Endometrial microvascular endothelial cells (primary cell): ENCODE measurements at regions not wholly inside any gene's neighbourhood (a gene's known extent, or its start where the extent isn't known, plus 50 kb on each side); places are given as distances from the start of the nearest gene placed in this dataset.
"Not testable (repeated sequence)": the region's sequence is repeated elsewhere in the genome, so short reads cannot be mapped to it uniquely, and the experiment has no call there.

Experiments
- in situ Hi-C: cut with HindIII; loops from 2 replicates; pipeline ENCODE4 v1.10.0; 2017; ENCODE audit warnings: low sequenced_read_pairs, low pct_unique_long_range_greater_than_20kb; ENCODE audit errors: inconsistent ontology term

GRCh38 chr7:46759711-46760480 lies 822.0 kb downstream of the TNS3 start:
- in situ Hi-C loops: no loop called here

- in situ Hi-C loops: no loop called here
Measured at GRCh38 chr7:46756996-46757395, 824.9 kb downstream of the TNS3 start.

GRCh38 chr7:46756256-46756655 lies 825.7 kb downstream of the TNS3 start:
- in situ Hi-C loops: no loop called here

GRCh38 chr7:46755120-46756034 lies 826.5 kb downstream of the TNS3 start:
- in situ Hi-C loops: no loop called here

GRCh38 chr7:46754140-46754720 lies 827.7 kb downstream of the TNS3 start:
- in situ Hi-C loops: no loop called here

- in situ Hi-C loops: no loop called here
Measured at GRCh38 chr7:46753662-46754061, 828.2 kb downstream of the TNS3 start.

GRCh38 chr7:46752881-46753366 lies 829.0 kb downstream of the TNS3 start:
- in situ Hi-C loops: no loop called here

- in situ Hi-C loops: not testable (repeated sequence)
Measured at GRCh38 chr7:46751927-46752723, 829.8 kb downstream of the TNS3 start.

GRCh38 chr7:46751471-46751870 lies 830.4 kb upstream of the IGFBP3 start:
- in situ Hi-C loops: no loop called here

- in situ Hi-C loops: no loop called here
Measured at GRCh38 chr7:46750321-46750865, 829.3 kb upstream of the IGFBP3 start.

- in situ Hi-C loops: no loop called here
Measured at GRCh38 chr7:46747869-46748576, 827.0 kb upstream of the IGFBP3 start.

GRCh38 chr7:46746695-46747687 lies 825.9 kb upstream of the IGFBP3 start:
- in situ Hi-C loops: no loop called here

- in situ Hi-C loops: no loop called here
Measured at GRCh38 chr7:46745707-46746090, 824.6 kb upstream of the IGFBP3 start.

- in situ Hi-C loops: no loop called here
Measured at GRCh38 chr7:46744957-46745706, 824.1 kb upstream of the IGFBP3 start.

- in situ Hi-C loops: no loop called here
Measured at GRCh38 chr7:46742601-46743000, 821.5 kb upstream of the IGFBP3 start.

- in situ Hi-C loops: no loop called here
Measured at GRCh38 chr7:46741938-46742540, 821.0 kb upstream of the IGFBP3 start.
